Osteoblast (primary cell): ENCODE measurements at regions not wholly inside any gene's neighbourhood (a gene's known extent, or its start where the extent isn't known, plus 50 kb on each side); places are given as distances from the start of the nearest gene placed in this dataset.

Source experiments
- DNase-seq: peaks from one replicate; pipeline ENCODE4 v3.0.0; 2011; ENCODE audit warnings: low spot score, mixed read lengths; ENCODE audit not compliant: insufficient read length; ENCODE audit errors: missing footprints
- H2AFZ ChIP-seq: 2 replicates; pipeline ENCODE4 v1.6.0; 2011; ENCODE audit warnings: mild to moderate bottlenecking, low read length
- H3K27ac ChIP-seq: 2 replicates; pipeline ENCODE4 v1.5.1; 2011; ENCODE audit warnings: mild to moderate bottlenecking, low read depth, low read length, moderate library complexity
- H3K27me3 ChIP-seq: 2 replicates; pipeline ENCODE4 v1.6.0; 2012; ENCODE audit warnings: mild to moderate bottlenecking, control low read depth, inconsistent platforms, low read length, moderate library complexity; ENCODE audit not compliant: insufficient read depth
- H3K36me3 ChIP-seq: 2 replicates; pipeline ENCODE4 v1.5.1; 2011; ENCODE audit warnings: mild to moderate bottlenecking, low read length, control low read depth, moderate library complexity; ENCODE audit not compliant: insufficient read depth
- H3K4me1 ChIP-seq: 2 replicates; pipeline ENCODE4 v1.5.1; 2011; ENCODE audit warnings: mild to moderate bottlenecking, low read length, control low read depth, moderate library complexity; ENCODE audit not compliant: insufficient read depth
- H3K4me2 ChIP-seq: 2 replicates; pipeline ENCODE4 v1.6.0; 2011; ENCODE audit warnings: mild to moderate bottlenecking, low read length; ENCODE audit not compliant: insufficient read depth
- H3K4me3 ChIP-seq: fragments of 200-600 bp; sonication (generic); 3 replicates; pipeline ENCODE4 v1.5.1; 2012; ENCODE audit warnings: mild to moderate bottlenecking, low read length, inconsistent platforms; ENCODE audit not compliant: insufficient read depth
- H3K79me2 ChIP-seq: 2 replicates; pipeline ENCODE4 v1.6.0; 2012; ENCODE audit warnings: mild to moderate bottlenecking, low read length, control low read depth, inconsistent platforms; ENCODE audit not compliant: insufficient read depth
- H3K9me3 ChIP-seq: 2 replicates; pipeline ENCODE4 v1.5.1; 2011; ENCODE audit warnings: low read depth, low read length, control low read depth
- H4K20me1 ChIP-seq: 2 replicates; pipeline ENCODE4 v1.6.0; 2012; ENCODE audit warnings: mild to moderate bottlenecking, low read length, control low read depth; ENCODE audit not compliant: insufficient read depth
- TF ChIP-seq, protein P1 (sequence below): IDR thresholded peaks from 2 replicates; pipeline ENCODE4 v1.5.1; 2011; ENCODE audit warnings: mild to moderate bottlenecking, low read depth, low read length, moderate library complexity; ENCODE audit errors: extremely low read depth

- no peaks in the 10 kb centered on the region for H3K4me1 ChIP-seq
- TF ChIP-seq, protein P1, sequence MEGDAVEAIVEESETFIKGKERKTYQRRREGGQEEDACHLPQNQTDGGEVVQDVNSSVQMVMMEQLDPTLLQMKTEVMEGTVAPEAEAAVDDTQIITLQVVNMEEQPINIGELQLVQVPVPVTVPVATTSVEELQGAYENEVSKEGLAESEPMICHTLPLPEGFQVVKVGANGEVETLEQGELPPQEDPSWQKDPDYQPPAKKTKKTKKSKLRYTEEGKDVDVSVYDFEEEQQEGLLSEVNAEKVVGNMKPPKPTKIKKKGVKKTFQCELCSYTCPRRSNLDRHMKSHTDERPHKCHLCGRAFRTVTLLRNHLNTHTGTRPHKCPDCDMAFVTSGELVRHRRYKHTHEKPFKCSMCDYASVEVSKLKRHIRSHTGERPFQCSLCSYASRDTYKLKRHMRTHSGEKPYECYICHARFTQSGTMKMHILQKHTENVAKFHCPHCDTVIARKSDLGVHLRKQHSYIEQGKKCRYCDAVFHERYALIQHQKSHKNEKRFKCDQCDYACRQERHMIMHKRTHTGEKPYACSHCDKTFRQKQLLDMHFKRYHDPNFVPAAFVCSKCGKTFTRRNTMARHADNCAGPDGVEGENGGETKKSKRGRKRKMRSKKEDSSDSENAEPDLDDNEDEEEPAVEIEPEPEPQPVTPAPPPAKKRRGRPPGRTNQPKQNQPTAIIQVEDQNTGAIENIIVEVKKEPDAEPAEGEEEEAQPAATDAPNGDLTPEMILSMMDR: no peak
- H4K20me1 ChIP-seq: no peaks in the 10 kb centered on the region
- H3K4me2 ChIP-seq: no peak overlapping the region
- DNase-seq: peak; percentile 25
- H3K27ac ChIP-seq: no peak overlapping the region
- H3K9me3 ChIP-seq: no peaks in the 10 kb centered on the region
- no peaks in the 10 kb centered on the region for H3K36me3 ChIP-seq
- no peak overlapping the region for H3K4me3 ChIP-seq
- H2AFZ ChIP-seq: no peak overlapping the region
- H3K79me2 ChIP-seq: no peaks in the 10 kb centered on the region
- peaks cover 10% of the 10 kb centered on the region for H3K27me3 ChIP-seq
These were observed 146.5 kb downstream of the LACC1 start for GRCh38 chr13:44026194-44026593.

- H3K9me3 ChIP-seq: no peaks in the 10 kb centered on the region
- H4K20me1 ChIP-seq: no peaks in the 10 kb centered on the region
- H2AFZ ChIP-seq: no peak overlapping the region
- no peak overlapping the region for H3K4me3 ChIP-seq
- H3K27me3 ChIP-seq: peaks cover 16% of the 10 kb centered on the region
- no peaks in the 10 kb centered on the region for H3K79me2 ChIP-seq
- TF ChIP-seq, protein P1: no peak
- no peaks in the 10 kb centered on the region for H3K36me3 ChIP-seq
- no peak for DNase-seq
- no peaks in the 10 kb centered on the region for H3K4me1 ChIP-seq
- no peak overlapping the region for H3K27ac ChIP-seq
- no peak overlapping the region for H3K4me2 ChIP-seq
These were observed 149.0 kb downstream of the LACC1 start for GRCh38 chr13:44028734-44029133.

DNA sequence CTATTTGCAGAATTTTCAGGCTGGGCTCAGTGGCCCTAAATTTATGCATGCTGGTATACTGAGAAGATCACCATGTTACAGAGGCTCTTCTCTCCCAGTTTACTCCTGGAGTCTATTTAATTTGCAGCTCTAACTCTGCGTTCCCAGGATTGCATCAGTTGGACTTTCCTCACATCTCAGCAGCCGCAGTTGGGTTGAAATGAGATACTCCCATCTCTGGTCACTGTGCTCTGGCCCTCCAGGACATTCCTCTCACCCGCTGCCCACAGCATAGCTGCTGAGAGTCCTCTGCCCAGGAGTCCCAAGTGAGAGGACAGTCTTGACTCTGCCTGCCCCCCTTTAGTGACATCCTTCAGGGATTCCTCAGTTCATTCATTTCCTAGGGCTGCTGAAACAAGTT, 150.9 kb downstream of the LACC1 start:
- no peaks in the 10 kb centered on the region for H3K36me3 ChIP-seq
- H3K9me3 ChIP-seq: no peaks in the 10 kb centered on the region
- no peak overlapping the region for H3K4me2 ChIP-seq
- H4K20me1 ChIP-seq: no peaks in the 10 kb centered on the region
- DNase-seq: no peak
- H2AFZ ChIP-seq: no peak overlapping the region
- H3K27ac ChIP-seq: no peak overlapping the region
- no peaks in the 10 kb centered on the region for H3K79me2 ChIP-seq
- no peaks in the 10 kb centered on the region for H3K4me1 ChIP-seq
- peaks cover 19% of the 10 kb centered on the region for H3K27me3 ChIP-seq
- TF ChIP-seq, protein P1: no peak
- H3K4me3 ChIP-seq: no peak overlapping the region

- Histone ChIP-seq H3K4me2 (no peak overlapping the region), H3K4me3 (no peak overlapping the region), H4K20me1 (no peaks in the 10 kb centered on the region), H3K9me3 (no peaks in the 10 kb centered on the region), H3K4me1 (no peaks in the 10 kb centered on the region), H3K27me3 (peaks cover 19% of the 10 kb centered on the region), H3K36me3 (no peaks in the 10 kb centered on the region), H3K79me2 (no peaks in the 10 kb centered on the region), H3K27ac (no peak overlapping the region), H2AFZ (no peak overlapping the region)
- TF ChIP-seq, protein P1: no peak
- DNase-seq: no peak
These were observed 151.9 kb downstream of the LACC1 start for GRCh38 chr13:44031555-44031954.
